ENCODE measurements at regions not wholly inside any gene's neighbourhood (a gene's known extent, or its start where the extent isn't known, plus 50 kb on each side); places are given as distances from the start of the nearest gene placed in this dataset.

DNA sequence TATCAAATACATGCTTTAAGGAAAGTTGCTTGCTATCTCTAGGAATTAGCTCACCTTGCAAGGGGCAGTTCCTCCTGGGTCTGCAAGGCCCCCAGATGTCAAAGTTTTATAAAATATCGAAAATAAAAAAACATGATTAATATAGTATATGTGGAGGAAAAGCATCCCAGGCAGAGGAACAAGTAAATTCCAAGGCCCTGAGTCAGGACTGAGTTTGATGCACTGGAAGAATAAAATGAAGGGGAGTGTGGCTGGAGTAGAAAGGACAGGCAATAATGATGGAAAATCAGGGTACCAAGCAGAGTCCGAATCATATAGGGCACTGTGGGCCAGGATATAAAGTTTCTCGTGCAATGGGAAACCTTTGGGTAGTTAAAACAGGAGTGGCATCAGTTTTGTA is 112.4 kb upstream of the EEPD1 start:
- WGBS = 92% methylated on average over 3 of the region's 3 CpGs
- H3K4me3 ChIP-seq (ENCODE audit: low read length) = no peak overlapping the region
- no peak overlapping the region for H3K27ac ChIP-seq (ENCODE audit: low read depth, low read length)

DNA sequence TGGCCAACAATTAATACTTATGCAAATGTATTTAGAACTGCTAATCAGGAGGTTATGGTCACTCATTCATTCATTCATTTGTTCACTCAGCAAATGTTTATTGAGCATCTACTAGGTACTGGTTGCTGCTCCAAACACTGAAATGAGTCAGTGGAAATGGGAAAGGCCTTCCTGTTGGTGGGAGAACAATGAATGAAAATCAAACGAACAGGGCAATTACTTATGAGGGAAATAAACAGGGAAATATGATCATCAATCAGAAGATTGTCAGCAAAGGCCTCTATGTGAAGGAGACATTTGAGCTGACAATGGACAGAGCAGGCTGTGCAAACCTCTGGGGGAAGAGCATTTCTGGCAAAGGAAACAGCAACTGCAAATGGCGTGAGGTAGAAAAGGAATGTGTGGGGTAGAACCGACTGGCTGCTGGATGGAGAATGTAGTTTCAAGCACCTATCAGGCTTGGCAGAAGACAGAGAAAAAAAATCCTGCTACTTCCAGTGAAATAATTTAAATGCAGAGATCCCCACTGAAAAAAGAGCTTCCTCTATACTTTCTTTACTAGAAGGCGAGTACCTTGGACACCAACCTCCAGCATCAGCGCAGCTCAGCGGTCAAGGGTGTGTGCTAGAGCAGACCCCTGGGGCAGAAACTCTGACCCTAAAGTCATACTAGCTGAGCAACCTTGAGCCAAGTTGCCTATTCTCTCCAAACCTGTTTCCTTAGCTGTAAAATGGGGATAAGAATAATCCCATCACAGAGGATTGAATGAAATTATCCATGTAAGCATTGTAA is 108.8 kb upstream of the EEPD1 start:
- 89% methylated on average over 6 of the region's 6 CpGs for WGBS
- Histone ChIP-seq H3K9ac (ENCODE audit: low read depth, low read length) (no peak overlapping the region), H3K9me3 (ENCODE audit: insufficient read depth, low read depth, low read length) (no peaks in the 10 kb centered on the region), H3K36me3 (ENCODE audit: insufficient read depth, low read length) (no peaks in the 10 kb centered on the region), H3K4me1 (ENCODE audit: insufficient read depth, low read length) (peaks cover 32% of the 10 kb centered on the region), H3K27me3 (ENCODE audit: insufficient read depth, low read length) (no peaks in the 10 kb centered on the region), H3K4me3 (ENCODE audit: low read length) (no peak overlapping the region), H3K27ac (ENCODE audit: low read depth, low read length) (no peak overlapping the region)

More for the DNA sequence above, 112.4 kb upstream of the EEPD1 start:
- Histone ChIP-seq H3K9me3 (ENCODE audit: insufficient read depth, low read depth, low read length) (no peaks in the 10 kb centered on the region), H3K36me3 (ENCODE audit: insufficient read depth, low read length) (no peaks in the 10 kb centered on the region), H3K4me1 (ENCODE audit: insufficient read depth, low read length) (peaks cover 14% of the 10 kb centered on the region), H3K27me3 (ENCODE audit: insufficient read depth, low read length) (no peaks in the 10 kb centered on the region), H3K9ac (ENCODE audit: low read depth, low read length) (no peak overlapping the region)

DNA sequence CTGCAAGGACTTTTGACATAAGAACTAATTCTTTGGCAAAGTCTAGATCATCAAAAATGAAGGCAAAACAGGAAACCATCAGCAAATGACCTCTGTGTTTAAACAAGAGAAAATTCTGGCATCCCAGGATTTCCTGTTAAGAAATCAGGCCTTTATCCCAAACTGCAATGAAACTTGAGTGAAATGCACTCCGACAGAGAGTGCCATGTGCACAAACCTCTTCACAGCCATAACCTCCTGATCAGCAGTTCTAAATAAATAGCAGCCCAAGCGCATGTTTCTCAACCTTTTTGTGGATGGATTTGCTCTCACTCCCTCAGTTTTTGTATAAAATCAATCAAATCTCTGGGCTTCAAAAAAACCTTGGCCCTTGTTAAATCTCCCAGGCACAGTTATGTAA is 107.7 kb upstream of the EEPD1 start:
- H3K9ac ChIP-seq (ENCODE audit: low read depth, low read length) = no peak overlapping the region
- WGBS = 91% methylated on average over 2 of the region's 2 CpGs
- no peaks in the 10 kb centered on the region for H3K9me3 ChIP-seq (ENCODE audit: insufficient read depth, low read depth, low read length)
- no peak overlapping the region for H3K27ac ChIP-seq (ENCODE audit: low read depth, low read length)
- no peaks in the 10 kb centered on the region for H3K36me3 ChIP-seq (ENCODE audit: insufficient read depth, low read length)
- peaks cover 27% of the 10 kb centered on the region for H3K4me1 ChIP-seq (ENCODE audit: insufficient read depth, low read length)
- no peaks in the 10 kb centered on the region for H3K27me3 ChIP-seq (ENCODE audit: insufficient read depth, low read length)
- no peak overlapping the region for H3K4me3 ChIP-seq (ENCODE audit: low read length)

DNA sequence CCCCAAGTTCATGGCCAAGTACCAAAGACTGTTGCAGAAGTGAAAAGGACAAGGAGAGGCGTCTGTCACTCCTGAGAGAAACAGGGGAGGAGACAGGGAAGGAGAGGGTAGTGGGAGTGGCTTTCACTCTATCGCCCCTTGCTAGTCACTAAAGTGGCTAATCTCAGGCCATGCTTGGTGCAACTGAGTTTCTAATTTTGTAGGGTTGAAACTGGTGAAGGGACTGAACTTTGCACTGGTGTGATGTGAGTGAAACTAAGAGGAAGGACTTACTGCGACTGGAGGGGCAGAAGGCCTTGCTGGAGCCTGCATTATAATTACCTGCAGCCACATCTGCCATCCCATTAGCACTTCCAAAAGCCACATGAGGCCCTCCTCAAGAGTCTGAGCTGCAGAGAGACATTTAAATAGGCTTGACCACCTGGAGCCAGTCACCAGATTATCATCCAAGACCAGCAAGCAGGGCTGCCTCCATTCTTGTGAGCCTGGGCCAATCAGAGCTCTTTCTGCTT is 107.2 kb upstream of the EEPD1 start:
- peaks cover 22% of the 10 kb centered on the region for H3K4me1 ChIP-seq (ENCODE audit: insufficient read depth, low read length)
- H3K36me3 ChIP-seq (ENCODE audit: insufficient read depth, low read length) = no peaks in the 10 kb centered on the region
- 63% methylated on average over 3 of the region's 3 CpGs for WGBS
- no peak overlapping the region for H3K27ac ChIP-seq (ENCODE audit: low read depth, low read length)
- H3K9ac ChIP-seq (ENCODE audit: low read depth, low read length) = no peak overlapping the region
- no peaks in the 10 kb centered on the region for H3K27me3 ChIP-seq (ENCODE audit: insufficient read depth, low read length)
- no peaks in the 10 kb centered on the region for H3K9me3 ChIP-seq (ENCODE audit: insufficient read depth, low read depth, low read length)
- H3K4me3 ChIP-seq (ENCODE audit: low read length) = no peak overlapping the region

DNA sequence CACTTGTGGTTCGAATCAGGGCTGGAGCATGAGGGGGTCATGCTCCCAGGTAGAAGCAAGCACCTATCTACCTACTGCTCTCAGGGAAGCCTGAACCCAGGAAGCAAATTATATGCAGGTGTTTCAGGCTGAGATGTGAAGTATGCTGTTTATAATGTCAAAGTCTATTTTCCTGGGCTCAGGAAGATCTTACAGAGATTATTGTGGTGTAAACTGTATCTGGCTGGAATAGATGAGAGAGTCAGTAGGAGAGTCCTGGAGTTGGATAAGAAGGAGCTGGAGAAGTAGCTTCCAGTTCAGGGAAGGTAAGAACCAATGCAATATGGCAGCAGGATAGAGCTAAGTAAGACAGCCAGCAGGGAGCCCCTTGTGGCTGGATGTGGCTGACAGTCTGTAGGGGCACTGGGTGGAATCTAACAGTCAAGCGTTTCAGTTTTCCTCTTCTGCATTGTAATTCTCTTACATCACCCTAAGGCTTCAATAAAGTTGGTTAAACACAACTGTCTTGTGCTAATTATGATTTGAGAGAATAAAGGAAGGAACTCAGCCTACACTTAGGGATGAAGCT is 105.9 kb upstream of the EEPD1 start:
- Histone ChIP-seq H3K4me3 (ENCODE audit: low read length) (no peak overlapping the region), H3K27ac (ENCODE audit: low read depth, low read length) (no peak overlapping the region), H3K4me1 (ENCODE audit: insufficient read depth, low read length) (peaks cover 22% of the 10 kb centered on the region), H3K27me3 (ENCODE audit: insufficient read depth, low read length) (no peaks in the 10 kb centered on the region), H3K9me3 (ENCODE audit: insufficient read depth, low read depth, low read length) (no peaks in the 10 kb centered on the region), H3K9ac (ENCODE audit: low read depth, low read length) (no peak overlapping the region), H3K36me3 (ENCODE audit: insufficient read depth, low read length) (no peaks in the 10 kb centered on the region)
- WGBS = 100% methylated on average over 2 of the region's 2 CpGs

DNA sequence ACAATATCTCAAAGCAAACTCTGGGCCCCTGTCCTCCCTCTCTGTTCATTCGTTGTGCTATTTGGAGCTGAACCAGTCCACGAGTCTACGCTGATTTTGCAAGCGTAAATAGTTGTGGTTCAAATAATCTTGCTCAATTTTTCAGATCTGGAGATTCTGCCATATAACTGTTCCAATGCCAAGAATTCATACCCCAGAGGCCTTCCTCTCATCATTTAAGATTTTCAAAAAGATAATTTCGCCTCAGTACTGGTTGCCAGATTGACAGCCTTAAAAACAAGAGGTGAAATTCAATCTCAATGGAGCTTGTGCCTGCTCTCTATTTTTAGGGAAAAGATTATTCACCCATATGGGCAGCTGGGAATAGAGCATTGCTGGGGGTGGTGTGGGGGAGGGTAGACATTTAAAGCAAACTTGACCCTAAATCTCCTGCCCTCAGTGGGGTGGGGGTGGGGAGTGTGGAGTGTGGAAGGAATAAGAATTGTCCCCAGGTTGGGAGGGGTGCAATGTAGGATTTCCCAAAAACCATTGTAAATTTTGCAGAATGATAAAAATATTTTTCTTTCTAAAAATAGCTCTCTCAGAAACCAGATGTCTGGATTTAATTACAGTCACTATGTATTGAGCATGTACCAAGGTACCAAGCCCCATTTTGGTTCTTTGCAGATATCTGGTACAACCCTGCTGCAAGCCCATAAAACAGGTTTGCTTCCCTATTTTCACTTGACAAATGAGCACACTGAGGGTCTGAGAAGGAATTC is 104.7 kb upstream of the EEPD1 start:
- Histone ChIP-seq H3K27me3 (ENCODE audit: insufficient read depth, low read length) (no peaks in the 10 kb centered on the region), H3K36me3 (ENCODE audit: insufficient read depth, low read length) (no peaks in the 10 kb centered on the region), H3K27ac (ENCODE audit: low read depth, low read length) (no peak overlapping the region), H3K9ac (ENCODE audit: low read depth, low read length) (no peak overlapping the region), H3K9me3 (ENCODE audit: insufficient read depth, low read depth, low read length) (no peaks in the 10 kb centered on the region), H3K4me1 (ENCODE audit: insufficient read depth, low read length) (peaks cover 22% of the 10 kb centered on the region), H3K4me3 (ENCODE audit: low read length) (no peak overlapping the region)
- WGBS = 89% methylated on average over 5 of the region's 5 CpGs

DNA sequence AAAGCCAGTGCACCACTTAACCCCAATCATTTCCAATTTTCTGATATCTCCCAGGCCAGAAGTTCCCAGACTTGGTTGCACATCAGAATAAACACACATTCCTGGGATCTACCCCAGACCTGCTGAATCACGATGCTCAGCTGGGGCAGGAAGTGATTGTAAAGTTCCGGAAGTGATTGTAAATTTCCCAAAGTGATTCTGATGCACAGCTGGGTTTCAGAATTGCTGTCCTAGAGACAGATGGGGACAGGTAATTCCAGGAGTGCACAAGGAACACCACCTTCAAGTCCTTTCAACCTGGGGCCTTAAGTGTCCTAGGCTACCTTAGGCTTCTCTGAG is 104.2 kb upstream of the EEPD1 start:
- H3K9ac ChIP-seq (ENCODE audit: low read depth, low read length) = no peak overlapping the region
- H3K9me3 ChIP-seq (ENCODE audit: insufficient read depth, low read depth, low read length) = no peaks in the 10 kb centered on the region
- H3K27me3 ChIP-seq (ENCODE audit: insufficient read depth, low read length) = no peaks in the 10 kb centered on the region
- H3K4me3 ChIP-seq (ENCODE audit: low read length) = no peak overlapping the region
- 90% methylated on average over 2 of the region's 2 CpGs for WGBS
- no peak overlapping the region for H3K27ac ChIP-seq (ENCODE audit: low read depth, low read length)
- H3K4me1 ChIP-seq (ENCODE audit: insufficient read depth, low read length) = peaks cover 22% of the 10 kb centered on the region
- no peaks in the 10 kb centered on the region for H3K36me3 ChIP-seq (ENCODE audit: insufficient read depth, low read length)

DNA sequence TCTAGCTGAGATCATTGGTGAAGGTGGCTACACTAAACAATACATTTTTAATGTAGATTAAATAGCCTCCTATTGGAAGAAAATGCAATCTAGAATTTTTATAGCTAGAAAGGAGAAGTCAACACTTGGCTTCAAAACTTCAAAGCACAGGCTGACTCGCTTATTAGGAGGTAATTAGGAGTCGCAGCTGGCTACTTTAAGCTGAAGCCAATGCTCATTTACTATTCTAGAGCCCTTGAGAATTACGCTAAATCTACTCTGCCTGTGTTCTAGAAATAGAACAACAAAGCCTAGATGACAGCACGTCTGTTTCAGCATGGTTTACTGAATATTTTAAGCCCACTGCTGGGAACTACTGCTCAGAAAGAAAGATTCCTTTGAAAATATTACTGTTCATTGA is 101.6 kb upstream of the EEPD1 start:
- no peaks in the 10 kb centered on the region for H3K36me3 ChIP-seq (ENCODE audit: insufficient read depth, low read length)
- H3K9ac ChIP-seq (ENCODE audit: low read depth, low read length) = no peak overlapping the region
- H3K27ac ChIP-seq (ENCODE audit: low read depth, low read length) = no peak overlapping the region
- no peak overlapping the region for H3K4me3 ChIP-seq (ENCODE audit: low read length)
- 89% methylated on average over 4 of the region's 4 CpGs for WGBS
- H3K9me3 ChIP-seq (ENCODE audit: insufficient read depth, low read depth, low read length) = no peaks in the 10 kb centered on the region
- H3K27me3 ChIP-seq (ENCODE audit: insufficient read depth, low read length) = no peaks in the 10 kb centered on the region
- peaks cover 11% of the 10 kb centered on the region for H3K4me1 ChIP-seq (ENCODE audit: insufficient read depth, low read length)

DNA sequence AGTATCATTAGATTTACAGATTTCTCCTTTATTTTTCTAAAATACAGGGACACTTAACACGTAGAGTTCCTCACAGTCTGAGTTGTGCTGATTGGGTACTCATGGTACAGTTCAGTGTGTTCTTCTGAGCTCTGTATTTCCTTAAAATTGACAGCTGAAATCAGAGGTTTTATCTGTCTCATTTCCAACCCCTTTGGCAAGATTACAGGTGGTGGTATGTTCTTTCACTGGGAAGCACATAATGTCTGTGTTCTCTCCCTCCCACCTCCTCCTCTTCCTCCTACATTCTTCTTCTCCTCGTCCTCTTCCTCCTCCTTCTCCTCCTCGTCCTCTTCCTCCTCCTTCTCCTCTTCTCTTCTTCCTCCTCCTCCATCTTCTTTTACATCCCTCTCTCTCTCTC is 99.5 kb upstream of the EEPD1 start:
- Histone ChIP-seq H3K4me1 (ENCODE audit: insufficient read depth, low read length) (peaks cover 6% of the 10 kb centered on the region), H3K9me3 (ENCODE audit: insufficient read depth, low read depth, low read length) (no peaks in the 10 kb centered on the region), H3K36me3 (ENCODE audit: insufficient read depth, low read length) (no peaks in the 10 kb centered on the region), H3K27me3 (ENCODE audit: insufficient read depth, low read length) (no peaks in the 10 kb centered on the region), H3K9ac (ENCODE audit: low read depth, low read length) (no peak overlapping the region), H3K27ac (ENCODE audit: low read depth, low read length) (no peak overlapping the region), H3K4me3 (ENCODE audit: low read length) (no peak overlapping the region)
- 83% methylated on average over 3 of the region's 3 CpGs for WGBS

DNA sequence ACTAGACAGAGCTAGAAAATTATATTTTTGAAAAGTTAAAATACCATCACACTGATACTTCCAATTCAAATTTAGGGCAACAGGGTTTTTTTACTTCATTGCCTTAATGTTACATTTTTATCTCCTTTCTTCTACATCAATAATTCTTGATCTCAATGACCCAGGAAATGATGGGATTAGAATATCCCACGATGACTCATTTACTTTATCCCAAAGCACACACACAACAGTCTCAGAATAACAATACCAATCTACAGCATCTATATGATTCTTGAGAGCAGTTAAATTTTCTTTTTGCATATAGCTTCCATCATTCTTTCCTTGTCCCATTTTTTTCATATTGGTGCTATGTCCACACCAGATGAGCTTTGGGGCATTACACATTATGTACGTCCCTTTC is 98.4 kb upstream of the EEPD1 start:
- WGBS = 94% methylated on average over 2 of the region's 2 CpGs
- Histone ChIP-seq H3K9ac (ENCODE audit: low read depth, low read length) (no peak overlapping the region), H3K27me3 (ENCODE audit: insufficient read depth, low read length) (no peaks in the 10 kb centered on the region), H3K27ac (ENCODE audit: low read depth, low read length) (no peak overlapping the region), H3K4me3 (ENCODE audit: low read length) (no peak overlapping the region), H3K4me1 (ENCODE audit: insufficient read depth, low read length) (no peaks in the 10 kb centered on the region), H3K36me3 (ENCODE audit: insufficient read depth, low read length) (no peaks in the 10 kb centered on the region), H3K9me3 (ENCODE audit: insufficient read depth, low read depth, low read length) (no peaks in the 10 kb centered on the region)

DNA sequence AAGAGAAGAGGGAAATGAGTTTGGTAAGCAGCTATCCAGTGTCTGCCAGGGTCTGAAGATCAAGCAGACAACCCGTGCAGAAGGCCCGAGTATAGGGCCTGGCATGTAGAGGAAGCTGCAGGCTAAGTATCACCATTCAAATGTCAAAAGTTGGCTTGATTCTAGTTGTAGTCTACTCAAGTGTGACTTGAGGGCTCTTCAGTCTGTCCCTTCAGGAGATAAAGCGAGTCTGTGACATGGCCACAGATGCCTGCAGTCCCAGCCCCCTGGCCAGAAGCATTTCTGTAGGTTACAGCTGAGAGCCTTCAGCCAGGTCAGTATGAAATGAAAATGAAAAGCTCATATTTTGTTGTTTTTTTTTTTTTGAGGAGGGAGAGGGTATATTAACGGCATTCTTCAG is 97.8 kb upstream of the EEPD1 start:
- no peak overlapping the region for H3K9ac ChIP-seq (ENCODE audit: low read depth, low read length)
- no peak overlapping the region for H3K27ac ChIP-seq (ENCODE audit: low read depth, low read length)
- no peaks in the 10 kb centered on the region for H3K36me3 ChIP-seq (ENCODE audit: insufficient read depth, low read length)
- no peaks in the 10 kb centered on the region for H3K27me3 ChIP-seq (ENCODE audit: insufficient read depth, low read length)
- no peaks in the 10 kb centered on the region for H3K9me3 ChIP-seq (ENCODE audit: insufficient read depth, low read depth, low read length)
- H3K4me3 ChIP-seq (ENCODE audit: low read length) = no peak overlapping the region
- WGBS = 93% methylated on average over 3 of the region's 4 CpGs
- no peaks in the 10 kb centered on the region for H3K4me1 ChIP-seq (ENCODE audit: insufficient read depth, low read length)

Measured in HUES64 (cell line).